ENCODE measurements at regions not wholly inside any gene's neighbourhood (a gene's known extent, or its start where the extent isn't known, plus 50 kb on each side); places are given as distances from the start of the nearest gene placed in this dataset.

DNA sequence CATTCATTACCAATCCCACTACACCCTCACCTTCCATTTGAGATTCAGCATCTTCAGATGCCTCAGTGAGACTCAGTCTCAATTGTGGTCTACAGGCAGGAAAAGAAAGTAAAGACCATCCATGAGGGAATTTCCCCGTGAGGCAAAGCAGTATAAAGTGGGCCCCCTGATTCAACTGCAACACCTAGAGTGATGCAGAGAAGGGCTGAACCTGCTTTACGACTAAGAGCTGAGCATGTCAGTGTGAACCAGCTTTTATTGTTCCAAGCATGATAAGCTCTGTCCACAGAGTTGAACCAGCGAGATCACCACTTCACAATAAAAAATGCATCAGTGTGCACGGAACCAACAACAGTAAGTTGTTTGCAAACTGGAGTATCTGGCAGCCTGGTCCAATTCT, 357.6 kb upstream of the ATP5MC3 start:
- no peak overlapping the region for H3K27ac Mint-ChIP-seq
- peaks cover 13% of the 10 kb centered on the region for H3K27me3 Mint-ChIP-seq (ENCODE audit: low read depth)
- H3K4me1 Mint-ChIP-seq, result no peaks in the 10 kb centered on the region
- peaks cover 3% of the 10 kb centered on the region for H3K36me3 Mint-ChIP-seq (ENCODE audit: low read depth)
- peaks cover 20% of the 10 kb centered on the region for H3K9me3 Mint-ChIP-seq
- TF ChIP-seq, protein P1, sequence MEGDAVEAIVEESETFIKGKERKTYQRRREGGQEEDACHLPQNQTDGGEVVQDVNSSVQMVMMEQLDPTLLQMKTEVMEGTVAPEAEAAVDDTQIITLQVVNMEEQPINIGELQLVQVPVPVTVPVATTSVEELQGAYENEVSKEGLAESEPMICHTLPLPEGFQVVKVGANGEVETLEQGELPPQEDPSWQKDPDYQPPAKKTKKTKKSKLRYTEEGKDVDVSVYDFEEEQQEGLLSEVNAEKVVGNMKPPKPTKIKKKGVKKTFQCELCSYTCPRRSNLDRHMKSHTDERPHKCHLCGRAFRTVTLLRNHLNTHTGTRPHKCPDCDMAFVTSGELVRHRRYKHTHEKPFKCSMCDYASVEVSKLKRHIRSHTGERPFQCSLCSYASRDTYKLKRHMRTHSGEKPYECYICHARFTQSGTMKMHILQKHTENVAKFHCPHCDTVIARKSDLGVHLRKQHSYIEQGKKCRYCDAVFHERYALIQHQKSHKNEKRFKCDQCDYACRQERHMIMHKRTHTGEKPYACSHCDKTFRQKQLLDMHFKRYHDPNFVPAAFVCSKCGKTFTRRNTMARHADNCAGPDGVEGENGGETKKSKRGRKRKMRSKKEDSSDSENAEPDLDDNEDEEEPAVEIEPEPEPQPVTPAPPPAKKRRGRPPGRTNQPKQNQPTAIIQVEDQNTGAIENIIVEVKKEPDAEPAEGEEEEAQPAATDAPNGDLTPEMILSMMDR (IDR thresholded peaks at IDR 0.05; ENCODE audit: unreplicated experiment in 3 of 3), result no peak
- no peak overlapping the region for H3K4me3 Mint-ChIP-seq

DNA sequence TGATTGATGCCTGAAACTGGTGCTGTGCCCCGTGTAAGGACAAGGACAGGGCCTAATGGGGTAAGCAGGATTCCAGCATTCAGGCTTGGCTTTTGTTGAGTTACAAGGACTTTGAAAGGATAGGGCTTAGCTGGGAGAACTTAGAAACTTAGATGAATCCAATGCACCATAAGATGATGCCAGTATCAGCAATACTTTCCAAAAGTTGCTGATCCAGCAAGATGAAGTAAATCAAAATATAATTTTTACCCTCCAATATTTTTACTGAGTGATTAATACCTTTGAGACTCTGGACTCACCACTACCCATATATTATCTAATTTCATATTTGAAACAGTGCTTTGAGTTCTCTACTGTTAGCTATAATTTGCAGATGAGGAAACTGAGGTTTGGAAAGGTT, 354.5 kb upstream of the ATP5MC3 start:
- no peak overlapping the region for H3K4me3 Mint-ChIP-seq
- H3K4me1 Mint-ChIP-seq, result no peaks in the 10 kb centered on the region
- peaks cover 18% of the 10 kb centered on the region for H3K27me3 Mint-ChIP-seq (ENCODE audit: low read depth)
- H3K36me3 Mint-ChIP-seq (ENCODE audit: low read depth), result no peaks in the 10 kb centered on the region
- H3K27ac Mint-ChIP-seq, result no peak overlapping the region
- peaks cover 18% of the 10 kb centered on the region for H3K9me3 Mint-ChIP-seq
- TF ChIP-seq, protein P1 (IDR thresholded peaks at IDR 0.05; ENCODE audit: unreplicated experiment in 3 of 3), result no peak

DNA sequence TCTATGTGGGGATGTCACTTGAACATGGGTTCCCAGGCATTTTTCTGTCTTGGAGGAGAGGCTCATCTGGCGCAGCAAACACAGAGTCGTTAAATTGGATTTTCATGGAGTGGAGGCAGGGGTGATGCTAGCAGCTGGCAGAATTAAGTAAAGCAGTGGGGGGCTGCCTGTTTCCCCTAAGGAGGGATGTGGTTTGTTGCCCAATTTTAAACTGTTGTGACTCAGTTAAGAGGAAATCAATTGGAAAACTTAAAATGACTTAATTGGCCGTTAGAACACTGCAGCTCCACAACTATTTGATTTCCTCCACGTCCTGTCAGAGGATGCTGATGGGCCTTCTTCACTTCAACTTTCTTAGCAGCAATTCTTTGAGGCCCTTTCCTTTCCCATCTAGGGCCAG, 354.1 kb upstream of the ATP5MC3 start:
- peaks cover 17% of the 10 kb centered on the region for H3K9me3 Mint-ChIP-seq
- TF ChIP-seq, protein P1 (IDR thresholded peaks at IDR 0.05; ENCODE audit: unreplicated experiment in 3 of 3), result no peak
- H3K27ac Mint-ChIP-seq, result no peak overlapping the region
- peaks cover 16% of the 10 kb centered on the region for H3K27me3 Mint-ChIP-seq (ENCODE audit: low read depth)
- no peaks in the 10 kb centered on the region for H3K36me3 Mint-ChIP-seq (ENCODE audit: low read depth)
- no peaks in the 10 kb centered on the region for H3K4me1 Mint-ChIP-seq
- H3K4me3 Mint-ChIP-seq, result no peak overlapping the region

DNA sequence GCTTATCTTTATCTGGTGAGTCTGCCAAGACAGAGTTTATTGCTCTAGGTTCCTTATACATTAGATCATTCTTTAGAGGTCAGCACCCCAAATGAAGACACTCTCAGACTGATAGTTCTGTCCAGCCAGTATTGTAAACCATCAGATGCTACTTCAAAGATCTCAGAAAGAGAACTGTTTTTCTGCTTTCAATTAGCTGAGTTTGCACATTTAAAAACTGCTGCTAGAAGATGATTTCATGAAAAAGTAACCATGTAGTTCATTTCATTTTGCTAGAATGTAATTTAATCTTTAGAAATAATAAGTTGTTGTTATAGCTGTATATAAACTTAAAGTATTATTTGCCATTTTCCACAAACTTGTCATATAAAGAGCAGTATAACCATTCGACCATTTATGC, 344.5 kb upstream of the ATP5MC3 start:
- H3K27me3 Mint-ChIP-seq (ENCODE audit: low read depth), result peaks cover 14% of the 10 kb centered on the region

DNA sequence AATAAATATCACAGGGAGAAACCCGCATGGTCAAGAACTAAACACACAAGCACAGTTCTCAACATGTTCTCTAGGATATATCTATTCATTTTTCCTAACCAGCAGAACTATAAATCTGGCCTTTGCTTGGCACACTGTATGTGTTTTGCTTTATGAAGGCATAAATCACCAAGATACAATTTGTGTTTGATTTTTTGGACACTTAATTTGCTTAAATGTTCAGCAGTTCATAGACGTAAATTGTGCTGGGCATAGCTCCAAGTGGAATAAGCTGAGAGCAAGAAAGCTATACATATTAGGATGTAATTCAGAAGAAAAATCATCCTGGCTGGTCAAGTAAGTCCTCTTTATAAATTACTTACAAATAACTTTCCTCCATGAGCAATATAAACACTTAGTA, 341.5 kb upstream of the ATP5MC3 start:
- Mint-ChIP-seq H3K9me3 (peaks cover 5% of the 10 kb centered on the region), H3K27me3 (ENCODE audit: low read depth) (peaks cover 25% of the 10 kb centered on the region), H3K36me3 (ENCODE audit: low read depth) (no peaks in the 10 kb centered on the region), H3K4me3 (no peak overlapping the region), H3K4me1 (peaks cover 15% of the 10 kb centered on the region), H3K27ac (peak overlapping the region in 2 of 3 experiments; percentile 26)
- TF ChIP-seq, protein P1 (IDR thresholded peaks at IDR 0.05; ENCODE audit: unreplicated experiment in 3 of 3), result no peak

More for the DNA sequence above, 344.5 kb upstream of the ATP5MC3 start:
- no peaks in the 10 kb centered on the region for H3K36me3 Mint-ChIP-seq (ENCODE audit: low read depth)
- no peak overlapping the region for H3K27ac Mint-ChIP-seq
- peaks cover 15% of the 10 kb centered on the region for H3K4me1 Mint-ChIP-seq
- H3K4me3 Mint-ChIP-seq, result no peak overlapping the region
- peaks cover 2% of the 10 kb centered on the region for H3K9me3 Mint-ChIP-seq
- TF ChIP-seq, protein P1 (IDR thresholded peaks at IDR 0.05; ENCODE audit: unreplicated experiment in 3 of 3), result no peak

DNA sequence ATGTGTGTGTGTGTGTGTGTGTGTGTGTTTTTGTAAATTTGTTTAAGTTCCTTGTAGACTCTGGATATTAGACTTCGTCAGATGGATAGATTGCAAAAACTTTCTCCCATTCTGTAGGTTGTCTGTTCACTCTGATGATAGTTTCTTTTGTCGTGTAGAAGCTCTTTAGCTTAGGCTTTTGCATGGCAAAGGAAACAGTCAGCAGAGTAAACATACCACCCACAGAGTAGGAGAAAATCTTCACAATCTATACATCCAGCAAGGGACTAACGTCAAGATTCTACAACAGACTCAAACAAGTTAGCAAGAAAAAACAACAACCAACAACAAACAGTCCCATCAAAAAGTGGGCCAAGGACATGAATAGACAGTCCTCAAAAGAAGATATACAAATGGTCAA, 336.7 kb upstream of the ATP5MC3 start:
- Mint-ChIP-seq H3K4me3 (no peak overlapping the region), H3K9me3 (peaks cover 6% of the 10 kb centered on the region), H3K36me3 (ENCODE audit: low read depth) (no peaks in the 10 kb centered on the region), H3K27me3 (ENCODE audit: low read depth) (peaks cover 22% of the 10 kb centered on the region), H3K27ac (no peak overlapping the region), H3K4me1 (peaks cover 6% of the 10 kb centered on the region)
- TF ChIP-seq, protein P1 (IDR thresholded peaks at IDR 0.05; ENCODE audit: unreplicated experiment in 3 of 3), result no peak

Measured in nephron (organoid).